GM23338 (cell line): ENCODE measurements at regions not wholly inside any gene's neighbourhood (a gene's known extent, or its start where the extent isn't known, plus 50 kb on each side); places are given as distances from the start of the nearest gene placed in this dataset.

Source experiments
- EZH2 ChIP-seq: fragments of 200-600 bp; sonication (generic); IDR thresholded peaks from one replicate; pipeline ENCODE4 v1.8.0; 2017; ENCODE audit warnings: antibody characterized with exemption, mild to moderate bottlenecking, low read depth; ENCODE audit not compliant: unreplicated experiment
- EZH2phosphoT487 ChIP-seq: fragments of 200-600 bp; sonication (generic); IDR thresholded peaks from one replicate; pipeline ENCODE4 v1.8.1; 2018; ENCODE audit warnings: antibody characterized with exemption; ENCODE audit not compliant: unreplicated experiment
- JUNB ChIP-seq: IDR thresholded peaks from one replicate; pipeline ENCODE4 v1.6.1; 2016; ENCODE audit warnings: antibody characterized with exemption; ENCODE audit not compliant: unreplicated experiment
- NANOG ChIP-seq: IDR thresholded peaks from 2 replicates; pipeline ENCODE4 v1.6.1; 2016; ENCODE audit warnings: antibody characterized with exemption, borderline replicate concordance
- TF ChIP-seq, protein P1 (sequence below), 2 experiments: fragments of 200-600 bp in 1 of 2; sonication (generic) in 1 of 2; conservative IDR thresholded peaks; 2 replicates each; pipeline versions ENCODE4 v1.5.1 to v1.6.1; 2016 to 2017; ENCODE audit warnings: antibody characterized with exemption in 2 of 2, low read depth in 2 of 2, mild to moderate bottlenecking in 2 of 2, moderate library complexity in 1 of 2

DNA sequence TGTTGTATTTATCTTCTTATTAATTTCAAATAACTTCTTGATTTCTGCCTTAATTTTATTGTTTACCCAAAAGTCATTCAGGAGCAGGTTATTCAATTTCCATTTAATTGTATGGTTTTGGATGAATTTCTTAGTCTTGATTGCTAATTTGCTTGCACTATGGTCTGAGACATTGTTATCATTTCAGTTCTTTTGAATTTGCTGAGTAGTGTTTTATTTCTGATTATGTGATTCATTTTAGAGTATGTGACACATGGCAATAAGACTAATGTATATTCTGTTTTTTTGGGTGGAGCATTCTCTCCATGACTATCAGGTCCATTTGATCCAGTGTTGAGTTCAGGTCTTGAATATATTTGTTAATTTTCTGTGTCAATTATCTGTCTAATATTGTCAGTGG is 236.7 kb downstream of the EDA2R start:
- TF ChIP-seq, protein P1, sequence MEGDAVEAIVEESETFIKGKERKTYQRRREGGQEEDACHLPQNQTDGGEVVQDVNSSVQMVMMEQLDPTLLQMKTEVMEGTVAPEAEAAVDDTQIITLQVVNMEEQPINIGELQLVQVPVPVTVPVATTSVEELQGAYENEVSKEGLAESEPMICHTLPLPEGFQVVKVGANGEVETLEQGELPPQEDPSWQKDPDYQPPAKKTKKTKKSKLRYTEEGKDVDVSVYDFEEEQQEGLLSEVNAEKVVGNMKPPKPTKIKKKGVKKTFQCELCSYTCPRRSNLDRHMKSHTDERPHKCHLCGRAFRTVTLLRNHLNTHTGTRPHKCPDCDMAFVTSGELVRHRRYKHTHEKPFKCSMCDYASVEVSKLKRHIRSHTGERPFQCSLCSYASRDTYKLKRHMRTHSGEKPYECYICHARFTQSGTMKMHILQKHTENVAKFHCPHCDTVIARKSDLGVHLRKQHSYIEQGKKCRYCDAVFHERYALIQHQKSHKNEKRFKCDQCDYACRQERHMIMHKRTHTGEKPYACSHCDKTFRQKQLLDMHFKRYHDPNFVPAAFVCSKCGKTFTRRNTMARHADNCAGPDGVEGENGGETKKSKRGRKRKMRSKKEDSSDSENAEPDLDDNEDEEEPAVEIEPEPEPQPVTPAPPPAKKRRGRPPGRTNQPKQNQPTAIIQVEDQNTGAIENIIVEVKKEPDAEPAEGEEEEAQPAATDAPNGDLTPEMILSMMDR (conservative IDR thresholded peaks at IDR 0.05; ENCODE audit: low read depth in 2 of 2), result no peak
- TF ChIP-seq JUNB (no peak), EZH2phosphoT487 (no peak), NANOG (no peak), EZH2 (no peak)
